ENCODE measurements at regions not wholly inside any gene's neighbourhood (a gene's known extent, or its start where the extent isn't known, plus 50 kb on each side); places are given as distances from the start of the nearest gene placed in this dataset.

DNA sequence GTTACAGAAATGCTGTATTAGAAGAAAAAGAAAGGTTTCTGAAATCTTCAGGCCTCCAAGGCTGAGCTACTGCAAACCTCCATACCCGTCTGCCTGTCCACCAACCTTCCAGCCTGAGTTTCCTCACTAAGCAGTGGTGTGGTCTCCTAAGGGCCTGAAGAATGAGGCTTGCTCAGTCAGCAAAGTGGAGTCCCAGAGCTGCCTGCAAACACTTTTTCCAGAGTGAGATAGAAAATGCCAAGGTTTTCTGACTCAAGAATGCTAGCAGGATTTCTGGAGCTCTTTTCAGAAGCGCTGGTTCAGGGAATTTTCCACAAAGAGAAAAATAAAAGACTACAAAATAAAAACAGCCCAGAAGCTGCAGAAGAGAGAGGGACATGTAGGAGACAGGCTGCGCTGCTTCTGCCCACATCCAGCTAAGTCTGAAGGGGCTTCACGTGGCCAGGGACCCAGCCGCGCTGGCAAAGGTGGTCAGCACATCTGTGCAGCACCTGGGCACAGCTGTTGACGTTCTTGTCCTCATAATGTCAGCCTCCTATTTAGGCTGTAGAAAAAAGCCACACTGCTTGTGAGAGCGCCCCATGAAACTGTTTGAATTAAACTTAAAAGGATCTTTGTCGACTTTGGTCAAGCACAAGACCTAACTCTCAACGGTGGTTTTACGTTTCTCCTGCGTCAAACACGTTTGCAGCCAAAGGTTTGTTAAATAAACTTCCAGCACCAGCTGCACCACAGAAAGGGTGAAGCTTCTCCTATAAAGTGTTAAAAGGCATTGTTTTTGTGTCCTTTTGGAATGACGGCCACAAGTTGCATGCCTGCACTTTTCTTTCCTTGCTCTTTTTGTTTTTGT lies 209.0 kb downstream of the THBS2 start:
- DNase-seq, result no peak

DNA sequence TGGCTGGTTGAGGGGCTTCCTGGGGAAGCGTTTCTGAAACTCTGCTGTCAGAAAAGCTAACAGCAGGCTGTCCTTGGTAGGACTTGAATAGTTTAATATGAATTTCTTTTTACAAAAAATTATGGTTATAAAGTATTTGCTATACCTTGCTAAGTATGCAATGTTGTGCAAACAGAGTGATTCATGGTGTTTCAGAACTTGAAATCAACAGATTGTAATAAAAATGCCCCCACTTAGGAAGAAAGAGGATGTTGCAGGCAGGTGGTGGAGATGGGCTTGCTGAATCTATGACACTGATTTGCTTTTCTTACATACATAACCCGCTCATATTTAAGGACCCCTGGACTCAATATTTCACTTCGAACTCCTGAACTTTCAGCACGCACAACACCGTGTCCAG lies 211.6 kb downstream of the THBS2 start:
- no peak for DNase-seq

DNA sequence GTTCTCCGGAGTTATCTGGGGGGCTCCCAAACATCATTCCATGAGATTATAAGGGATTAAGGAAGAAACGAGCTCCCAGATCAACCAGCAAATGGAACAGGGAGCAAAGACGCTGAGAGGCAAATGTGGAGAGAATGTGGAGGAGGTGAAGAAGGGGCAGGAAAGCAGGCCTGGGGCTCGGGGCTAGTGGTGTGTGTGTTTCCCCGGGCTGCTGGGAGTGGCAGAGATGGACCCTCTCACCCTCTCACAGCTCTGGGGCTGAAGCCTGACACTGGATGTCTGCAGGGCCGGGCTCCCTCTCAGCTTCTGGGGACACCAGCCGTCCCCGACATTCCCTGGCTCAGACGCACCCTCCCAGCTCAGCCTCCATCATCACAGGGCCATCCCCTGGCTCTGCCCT lies 212.6 kb downstream of the THBS2 start:
- no peak for DNase-seq

DNA sequence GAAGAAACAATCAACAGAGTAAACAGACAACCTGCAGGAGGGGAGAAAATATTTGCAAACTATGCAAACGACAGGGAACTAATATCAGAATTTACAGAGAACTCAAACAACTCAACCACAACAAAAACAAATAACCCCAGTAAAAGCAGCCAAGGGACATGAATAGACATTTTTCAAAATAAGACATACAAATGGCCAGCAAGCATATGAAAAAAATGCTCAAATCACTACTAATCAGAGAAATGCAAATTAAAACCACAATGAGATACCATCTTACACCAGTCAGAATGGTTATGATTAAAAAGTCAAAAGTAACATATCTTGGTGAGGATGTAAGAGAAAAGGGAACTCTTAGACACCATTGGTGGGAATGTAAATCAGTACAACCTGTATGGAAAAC lies 215.0 kb downstream of the THBS2 start:
- no peak for DNase-seq

DNA sequence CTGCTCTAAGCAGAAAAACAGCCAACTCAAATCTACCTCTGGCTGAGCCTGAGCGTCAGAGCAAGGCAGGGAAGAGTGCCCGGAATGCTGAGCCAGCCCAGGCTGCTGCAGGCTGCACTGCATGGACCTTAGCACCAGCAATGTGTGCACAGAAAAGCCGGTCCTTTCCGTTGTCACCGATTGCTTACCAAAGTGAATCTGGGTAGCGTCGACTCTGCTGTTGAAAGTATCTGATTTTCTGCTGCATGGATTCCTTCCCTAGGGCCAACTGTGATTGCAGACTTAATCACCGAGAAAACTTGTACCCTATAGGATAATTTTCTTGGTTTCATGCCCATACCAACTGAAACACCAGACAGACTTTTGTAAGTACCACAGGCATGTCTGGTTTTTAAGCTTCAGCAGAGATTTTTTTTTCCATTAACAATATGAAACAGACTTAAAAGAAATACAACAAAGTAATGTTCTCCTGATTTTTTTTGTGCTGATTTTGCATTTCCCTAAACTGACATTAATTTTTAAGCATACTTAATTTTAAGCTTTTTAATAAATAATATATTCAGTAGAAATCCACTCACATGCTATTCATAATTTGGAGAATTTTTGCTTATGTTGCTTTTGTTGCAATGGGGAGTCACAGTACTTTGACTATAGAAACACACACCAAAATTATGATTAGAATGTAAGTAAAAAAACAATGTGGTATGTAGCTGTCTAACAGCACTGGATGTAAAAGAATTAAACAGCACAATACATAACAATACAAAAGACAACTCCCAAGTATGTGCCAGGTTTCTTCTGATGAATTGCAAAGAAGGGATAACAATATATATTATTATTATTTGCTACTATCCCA lies 218.0 kb downstream of the THBS2 start:
- no peak for DNase-seq

DNA sequence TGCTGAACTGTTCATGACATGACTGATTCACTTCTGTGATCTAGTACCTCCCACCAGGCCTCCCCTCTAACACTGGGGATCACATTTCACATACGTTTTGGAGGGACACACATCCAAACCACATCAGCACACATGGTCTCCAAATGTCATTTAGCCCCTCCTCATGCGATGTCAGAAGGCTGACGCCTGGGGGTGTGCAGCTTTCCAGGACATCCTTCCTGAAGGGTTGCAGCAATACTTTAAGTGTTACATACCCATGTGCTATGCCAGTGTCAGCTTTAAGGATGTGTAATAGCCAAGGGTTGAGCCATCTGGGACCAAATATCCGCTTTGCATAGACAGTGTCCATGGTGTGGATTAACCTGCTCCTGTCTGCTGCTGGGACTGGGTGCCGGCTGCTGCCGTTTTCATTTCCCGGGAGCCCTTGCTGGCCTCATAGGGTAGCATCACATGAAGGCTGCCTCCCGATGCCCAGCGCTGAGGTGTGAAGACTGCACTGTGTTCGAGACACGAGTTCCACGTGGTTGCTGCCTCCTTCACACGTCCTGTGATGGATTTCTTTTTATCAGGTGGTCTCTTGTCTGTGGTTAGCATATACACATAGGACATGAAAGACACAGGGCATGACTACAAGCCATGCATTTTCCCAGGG lies 219.0 kb downstream of the THBS2 start:
- no peak for DNase-seq

DNA sequence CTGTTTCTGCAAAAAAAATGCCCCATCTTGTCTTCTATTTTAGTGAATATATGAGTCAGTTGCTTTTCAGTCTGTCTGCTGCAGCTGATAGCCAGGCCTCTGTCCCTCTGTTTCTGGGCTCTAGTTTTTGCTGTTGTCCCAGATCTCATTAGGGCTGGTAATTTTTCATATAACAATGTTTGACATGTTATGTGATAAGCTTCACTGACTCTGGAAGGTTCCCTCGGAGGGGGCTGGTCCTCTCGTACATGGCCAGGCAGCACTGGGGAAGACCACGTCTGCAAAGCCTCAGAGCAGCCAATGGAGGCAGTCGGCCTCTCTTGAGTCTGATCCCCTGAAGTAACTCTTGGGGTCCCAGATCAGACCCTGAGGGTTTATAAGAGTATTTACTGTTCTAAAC lies 223.8 kb downstream of the THBS2 start:
- DNase-seq, result no peak

DNA sequence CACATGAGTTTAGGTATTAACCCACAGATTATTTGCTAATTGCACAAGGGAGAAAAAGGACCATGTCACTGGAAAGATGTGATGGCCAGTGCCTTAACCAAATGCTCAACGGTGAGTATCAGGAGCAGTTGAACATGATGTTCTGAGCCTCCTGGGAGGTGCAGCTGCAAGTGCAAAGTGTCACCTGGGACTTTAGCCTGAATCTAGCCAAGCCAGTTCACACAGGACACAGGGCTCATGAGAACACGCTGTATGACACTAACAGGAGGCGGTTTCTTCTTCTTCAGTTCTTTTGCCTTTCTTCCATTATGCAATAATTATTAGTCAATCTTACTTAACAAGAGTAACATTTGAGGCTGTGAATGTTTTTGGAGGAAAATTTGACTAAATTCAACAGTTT lies 225.3 kb downstream of the THBS2 start:
- DNase-seq, result no peak

DNA sequence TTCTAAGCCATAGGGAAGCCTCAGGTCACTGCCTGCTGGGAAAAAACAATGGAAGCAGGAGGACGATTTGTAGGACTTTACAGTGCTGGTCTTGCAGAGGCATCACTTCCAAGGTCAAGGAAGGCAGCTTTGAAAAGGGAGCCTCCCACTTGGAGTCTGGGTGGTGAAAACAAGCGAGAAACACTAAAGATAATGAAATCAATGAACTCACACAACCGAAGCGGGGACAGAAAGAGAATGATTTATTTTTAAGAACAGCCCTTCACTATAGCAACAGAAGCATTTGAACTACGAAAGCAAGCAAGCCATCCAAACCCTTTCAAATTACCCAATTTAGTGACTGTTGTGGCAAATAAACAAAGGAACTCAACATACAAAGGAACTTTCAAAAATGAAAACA lies 227.5 kb downstream of the THBS2 start:
- DNase-seq, result no peak

DNA sequence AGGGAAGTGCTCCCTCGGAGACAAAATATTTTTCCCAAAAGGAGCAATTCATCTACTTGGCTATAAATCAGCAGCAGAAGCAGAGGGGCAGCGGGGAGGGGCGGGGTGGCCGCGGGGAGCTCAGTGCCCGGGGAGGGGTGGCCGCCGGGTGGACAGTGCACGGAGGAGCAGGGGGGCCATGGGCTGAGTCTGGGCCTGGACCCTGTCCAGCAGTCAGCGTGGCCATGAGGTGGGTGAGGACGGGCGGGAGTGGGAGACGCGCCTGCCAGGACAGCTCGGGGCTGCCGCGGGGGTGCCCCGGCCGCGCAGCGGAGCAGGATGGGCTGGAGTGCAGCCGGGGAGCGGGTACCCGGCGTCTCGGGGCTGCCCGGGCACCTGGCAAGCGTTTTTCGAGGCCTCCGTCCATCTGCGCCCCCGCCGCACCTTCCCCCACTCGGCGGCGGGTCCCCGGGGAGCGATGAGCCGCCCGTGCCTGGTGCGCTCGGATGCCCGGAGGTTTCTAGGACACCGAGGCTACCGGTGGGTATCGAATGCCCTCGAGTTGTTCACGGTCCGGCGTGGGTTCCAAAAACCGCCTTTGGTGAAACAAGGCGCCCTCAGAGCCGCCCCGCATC lies 229.5 kb downstream of the THBS2 start:
- DNase-seq, result no peak

DNA sequence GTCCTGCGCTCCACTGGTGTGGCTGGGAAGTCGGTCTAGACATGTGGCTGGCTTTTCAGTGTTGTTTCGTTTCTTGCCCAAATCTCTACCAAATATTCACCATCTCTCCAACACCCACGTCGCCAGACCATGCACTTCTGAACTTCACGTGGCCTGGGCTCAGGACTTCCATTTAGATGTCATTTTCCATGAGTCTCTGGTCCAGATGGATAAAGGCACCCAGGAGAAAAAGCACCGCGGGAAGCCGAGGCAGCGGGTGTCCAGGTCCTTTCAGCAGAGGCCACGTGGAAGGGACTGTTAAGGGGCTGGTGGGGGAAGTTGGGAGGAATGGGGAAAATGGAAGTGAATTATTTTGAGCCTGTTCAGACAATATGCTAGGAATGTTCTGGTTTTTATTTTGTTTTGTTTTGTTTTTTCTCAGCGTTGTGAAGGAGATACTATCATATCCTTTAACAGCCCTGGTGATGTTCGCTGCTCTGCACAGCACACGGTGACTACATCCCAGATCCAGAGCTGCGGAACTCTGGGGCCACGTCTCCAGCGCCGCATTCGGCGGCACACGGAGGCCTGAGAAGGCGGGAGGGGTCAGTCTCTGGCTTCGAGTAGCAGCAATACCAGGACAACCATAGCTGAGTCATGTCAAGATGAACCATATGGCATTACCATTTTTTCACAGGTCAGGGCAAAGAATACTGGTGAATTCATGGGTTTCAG lies 230.3 kb downstream of the THBS2 start:
- DNase-seq, result no peak

DNA sequence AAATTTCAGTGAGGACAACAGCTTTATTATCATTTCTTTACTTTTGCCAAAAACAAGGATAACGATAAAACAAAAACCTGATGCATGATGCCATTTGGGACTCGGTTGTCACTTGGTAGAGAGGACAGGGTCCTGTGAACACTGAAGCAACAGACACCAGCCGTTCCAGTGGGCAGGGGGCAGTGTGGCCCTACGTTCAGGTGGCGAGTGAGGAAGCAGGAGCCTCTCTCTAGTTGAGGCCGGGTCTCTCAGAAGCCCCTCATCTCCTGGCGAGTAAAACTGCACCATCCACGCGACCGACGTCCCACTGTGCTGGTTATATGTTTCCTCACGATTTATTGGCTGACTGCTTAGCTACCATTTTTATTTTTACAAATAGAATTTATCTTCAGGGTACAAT lies 231.6 kb downstream of the THBS2 start:
- DNase-seq, result no peak

DNA sequence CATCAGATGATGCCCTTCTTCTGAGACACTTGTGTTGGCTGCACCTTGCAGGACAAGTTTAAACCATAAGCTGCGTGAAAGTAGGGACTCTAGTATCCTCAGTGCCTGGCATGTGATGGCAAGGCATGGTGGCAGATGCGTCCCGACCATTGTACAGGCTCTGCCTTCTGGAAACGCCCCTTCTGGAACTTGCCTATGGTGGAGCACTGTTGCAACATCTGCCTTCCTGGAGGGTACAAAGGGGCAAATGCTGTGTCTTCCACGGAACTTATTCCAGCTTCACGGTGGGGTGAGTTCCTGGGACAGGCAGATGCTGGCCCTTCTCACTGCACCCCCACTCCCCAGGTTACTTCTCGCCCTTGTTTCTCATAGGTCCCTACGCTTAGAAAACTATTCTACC lies 232.8 kb downstream of the THBS2 start:
- no peak for DNase-seq

DNA sequence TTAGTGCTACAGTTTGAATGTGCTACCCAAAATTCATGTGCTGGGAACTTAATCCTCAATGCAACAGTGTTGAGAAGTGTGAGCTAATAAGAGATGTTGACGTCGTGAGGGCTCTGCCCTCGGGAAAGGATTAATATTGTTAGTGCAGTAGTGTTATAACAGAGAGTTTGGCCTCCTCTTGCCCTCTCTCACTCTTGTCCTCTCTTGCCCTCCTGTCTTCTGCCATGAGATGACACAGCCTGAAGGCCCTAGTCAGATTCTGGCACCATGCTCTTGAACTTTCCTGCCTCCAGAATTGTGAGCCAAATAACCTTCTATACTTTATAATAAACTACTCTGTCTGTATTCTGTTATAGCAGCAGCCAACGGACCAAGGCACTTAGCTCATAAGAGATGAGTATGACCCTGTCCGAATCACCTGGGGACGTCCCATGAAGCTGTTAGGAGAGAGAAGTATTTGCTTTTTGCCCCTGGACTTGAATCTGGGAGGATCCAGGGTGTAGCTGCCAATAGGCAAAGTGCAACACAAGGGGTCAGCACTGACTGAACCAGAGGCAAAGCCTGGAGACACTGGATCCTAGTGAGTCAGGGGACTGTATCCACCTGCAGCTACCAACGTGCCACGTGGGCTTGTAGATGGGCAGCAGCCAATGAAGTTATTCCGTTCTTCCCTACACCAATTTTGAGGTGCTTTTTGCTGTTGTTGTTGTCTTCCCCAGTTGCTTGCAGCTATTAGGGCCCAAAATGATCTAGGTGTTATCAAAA lies 233.7 kb downstream of the THBS2 start:
- DNase-seq, result no peak

DNA sequence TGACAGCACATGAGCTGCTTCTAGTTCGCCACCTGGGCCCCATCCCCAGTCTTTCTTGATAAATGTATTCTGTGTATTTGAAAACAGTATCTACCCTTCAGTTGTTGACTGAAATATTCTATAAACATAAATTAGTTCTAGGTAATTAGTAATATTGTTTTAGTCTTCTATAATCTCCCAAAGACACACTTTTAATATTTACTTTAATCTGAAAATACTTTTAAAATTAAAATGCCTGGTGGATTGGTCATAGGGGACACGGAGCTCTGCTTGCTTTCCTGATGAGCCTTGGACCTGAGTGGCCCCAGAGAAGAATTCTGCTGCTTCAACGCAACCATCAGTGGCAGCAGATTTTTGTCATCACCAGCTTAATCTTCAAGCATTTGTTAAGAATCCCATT lies 234.5 kb downstream of the THBS2 start:
- no peak for DNase-seq

DNA sequence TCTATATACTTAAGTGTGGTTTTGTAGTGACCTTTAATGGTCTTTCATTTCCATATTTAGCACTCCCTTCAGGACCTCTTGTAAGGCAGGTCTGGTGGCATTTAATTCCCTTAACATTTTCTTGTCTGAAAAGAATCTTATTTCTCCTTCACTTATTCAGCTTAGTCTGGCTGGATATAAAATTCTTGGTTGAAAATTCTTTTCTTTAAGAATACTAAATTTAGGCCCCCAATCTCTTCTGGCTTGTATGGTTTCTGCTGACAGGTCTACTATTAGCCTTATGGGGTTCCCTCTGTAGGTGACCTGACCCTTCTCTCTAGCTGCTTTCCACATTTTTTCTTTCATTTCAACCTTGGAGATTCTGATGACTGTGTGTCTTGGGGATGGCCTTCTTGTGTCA lies 236.9 kb downstream of the THBS2 start:
- DNase-seq, result no peak

DNA sequence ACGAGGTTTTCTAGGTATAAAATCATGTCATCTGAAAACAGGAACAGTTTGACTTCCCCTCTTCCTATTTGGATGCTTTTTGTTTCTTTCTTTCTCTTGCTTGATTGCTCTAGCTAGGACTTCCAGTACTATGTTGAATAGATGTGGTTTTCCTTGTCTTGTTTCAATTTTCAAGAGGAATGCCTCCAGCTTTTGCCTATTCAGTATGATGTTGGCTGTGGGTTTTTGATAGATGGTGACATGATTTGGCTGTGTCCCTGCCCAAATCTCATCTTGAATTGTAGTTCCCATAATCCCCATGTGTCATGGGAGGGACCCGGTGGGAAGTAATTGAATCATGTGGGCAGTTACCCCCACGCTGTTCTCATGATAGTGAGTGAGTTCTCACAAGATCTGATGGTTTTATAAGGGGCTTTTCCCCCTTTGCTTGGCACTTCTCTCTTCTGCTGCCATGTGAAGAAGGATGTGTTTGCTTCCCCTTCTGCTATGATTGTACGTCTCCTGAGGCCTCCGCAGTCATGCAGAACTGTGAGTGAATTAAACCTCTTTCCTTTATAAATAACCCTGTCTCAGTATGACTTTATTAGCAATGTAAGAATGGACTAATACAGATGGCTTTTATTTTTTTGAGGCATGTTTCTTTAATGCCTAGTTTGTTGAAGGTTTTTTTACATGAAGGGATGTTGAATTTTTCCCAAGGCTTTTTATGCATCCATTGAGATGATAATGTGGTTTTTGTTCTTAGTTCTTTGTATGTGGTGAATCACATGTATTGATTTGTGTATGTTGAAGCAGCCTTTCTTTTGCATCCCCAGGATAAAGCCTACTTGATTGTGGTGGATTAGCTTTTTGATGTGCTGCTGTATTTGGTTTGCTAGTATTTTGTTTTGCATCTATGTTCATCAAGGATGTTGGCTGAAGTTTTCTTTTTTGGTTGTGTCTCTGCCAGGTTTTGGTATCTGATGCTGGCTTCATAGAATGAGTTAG lies 239.1 kb downstream of the THBS2 start:
- no peak for DNase-seq

DNA sequence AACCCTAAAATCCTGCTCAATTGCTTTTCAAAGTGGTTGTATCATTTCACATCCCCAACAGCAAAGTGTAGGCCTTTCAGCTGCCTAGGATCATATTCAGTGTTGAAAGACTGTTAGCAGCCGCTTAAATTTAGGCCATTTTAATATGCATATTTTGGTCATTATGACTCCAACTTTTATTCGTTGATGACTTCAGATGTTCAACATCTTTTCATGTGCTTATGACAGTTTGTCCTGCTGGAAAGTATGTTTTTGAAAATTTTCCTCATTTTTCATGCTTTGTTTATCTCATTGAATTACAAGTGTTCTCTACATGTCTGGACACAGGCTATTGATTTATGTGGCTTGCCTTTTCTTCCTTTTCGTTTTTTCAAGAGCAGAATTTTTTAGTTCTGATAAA lies 244.0 kb downstream of the THBS2 start:
- no peak for DNase-seq

DNA sequence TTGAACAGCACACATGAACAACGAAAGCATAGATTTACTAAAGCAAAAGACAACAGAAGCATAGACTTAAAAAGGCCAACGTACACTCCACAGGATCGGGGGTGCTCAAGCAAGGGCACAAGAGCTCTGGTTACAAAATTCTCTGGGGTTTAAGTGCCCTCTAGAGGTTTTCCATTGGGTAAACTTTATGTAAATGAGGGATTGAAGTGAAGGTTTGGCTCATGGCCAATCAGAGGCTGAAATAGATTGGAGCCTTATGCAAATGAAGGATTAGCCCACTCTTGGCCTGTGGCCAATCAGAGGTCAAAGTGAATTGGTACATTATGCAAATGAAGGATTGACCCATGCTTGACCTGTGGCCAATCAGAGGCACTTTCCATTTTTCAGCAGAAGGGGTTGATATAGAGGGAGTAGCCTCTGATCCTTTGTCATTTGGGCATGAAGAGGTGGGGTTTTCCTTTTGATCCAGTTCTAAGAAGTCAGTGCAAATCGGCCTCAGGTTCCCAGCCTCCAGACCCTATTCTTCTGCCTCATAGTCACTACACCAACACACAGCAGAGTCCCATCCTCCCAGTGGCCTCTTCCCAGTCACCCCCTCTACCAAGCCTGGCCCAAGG lies 244.9 kb downstream of the THBS2 start:
- DNase-seq, result no peak

DNA sequence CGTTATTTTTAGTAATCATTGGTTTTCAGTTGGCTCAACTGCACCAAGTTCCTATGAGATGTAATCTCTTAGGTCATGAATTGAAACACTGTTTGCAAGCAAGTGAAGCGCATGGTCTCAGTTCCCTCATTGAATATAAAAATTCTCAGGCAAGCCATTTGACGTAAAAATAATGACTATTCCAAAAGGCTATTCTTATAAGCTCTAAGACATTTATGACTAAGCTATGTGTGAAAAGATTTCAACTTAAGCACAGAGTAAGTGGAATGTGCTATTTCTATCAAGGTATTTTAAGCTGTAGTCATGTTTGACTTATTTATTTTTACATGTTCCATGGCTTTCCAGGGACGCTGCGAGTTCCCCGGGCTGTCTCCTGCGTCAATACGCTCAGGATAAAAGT lies 248.5 kb downstream of the THBS2 start:
- DNase-seq, result no peak
